IMR-90 (cell line): ENCODE measurements at regions not wholly inside any gene's neighbourhood (a gene's known extent, or its start where the extent isn't known, plus 50 kb on each side); places are given as distances from the start of the nearest gene placed in this dataset.

Source experiments
- ATAC-seq: fragments of 200-7000 bp; cut with Tn5 transposase; 2 replicates; pipeline ENCODE4 v1.9.1; 2020; ENCODE audit warnings: low read depth, mild to moderate bottlenecking, moderate library complexity
- BruUV-seq: library from RNA; stranded (reverse); fragments of 400-500 nt; replicated peaks from 2 replicates; lab custom pipeline; 2021; lab: Mats Ljungman, UMichigan
- CTCF ChIA-PET: fragments of 300-600 bp; formaldehyde crosslinking; extraction: SDS; loops from one replicate; lab custom pipeline; 2021; ENCODE audit warnings: antibody characterized with exemption; lab: Yijun Ruan, JAX
- POLR2A ChIA-PET: fragments of 300-600 bp; sonication (Branson Sonifier 250); formaldehyde crosslinking; loops from one replicate; lab custom pipeline; 2022; ENCODE audit warnings: antibody characterized with exemption; ENCODE audit not compliant: unreplicated experiment; lab: Charles Lee
- DNase-seq: peaks from one replicate; pipeline ENCODE4 v3.0.0; 2013
- H2AFZ ChIP-seq: replicated peaks from 2 replicates; pipeline ENCODE3; 2013; ENCODE audit warnings: low read length, mild to moderate bottlenecking; ENCODE audit not compliant: poor library complexity
- H2AK5ac ChIP-seq: 2 replicates; pipeline ENCODE4 v1.6.1; 2013; ENCODE audit warnings: low read depth, low read length, inconsistent platforms
- H2AK9ac ChIP-seq: replicated peaks from 2 replicates; pipeline ENCODE3; 2013; ENCODE audit warnings: mild to moderate bottlenecking, low read depth, low read length, moderate library complexity; ENCODE audit not compliant: poor library complexity
- H2BK120ac ChIP-seq: 2 replicates; pipeline ENCODE4 v1.6.1; 2013; ENCODE audit warnings: low read depth, low read length, inconsistent platforms
- H2BK15ac ChIP-seq: 3 replicates; pipeline ENCODE4 v1.6.1; 2013; ENCODE audit warnings: low read depth, low read length, inconsistent platforms
- H2BK20ac ChIP-seq: 2 replicates; pipeline ENCODE4 v1.6.1; 2013; ENCODE audit warnings: low read depth, mild to moderate bottlenecking, inconsistent platforms, low read length, moderate library complexity
- H2BK5ac ChIP-seq: 2 replicates; pipeline ENCODE4 v1.6.1; 2013; ENCODE audit warnings: mild to moderate bottlenecking, low read depth, low read length, inconsistent platforms; ENCODE audit not compliant: poor library complexity, severe bottlenecking
- H3K14ac ChIP-seq: replicated peaks from 2 replicates; pipeline ENCODE4 v1.6.1; 2013; ENCODE audit warnings: low read depth, low read length, inconsistent platforms
- H3K18ac ChIP-seq: 2 replicates; pipeline ENCODE4 v1.6.1; 2013; ENCODE audit warnings: low read depth, low read length, control low read depth
- H3K23ac ChIP-seq: 2 replicates; pipeline ENCODE4 v1.6.1; 2013; ENCODE audit warnings: low read depth, low read length, inconsistent platforms
- H3K27ac ChIP-seq: 2 replicates; pipeline ENCODE4 v1.5.1; 2013; ENCODE audit warnings: mild to moderate bottlenecking, control low read depth, low read length; ENCODE audit not compliant: insufficient read depth
- H3K27me3 ChIP-seq: 2 replicates; pipeline ENCODE4 v1.6.1; 2013; ENCODE audit warnings: low read length; ENCODE audit not compliant: control insufficient read depth, insufficient read depth
- H3K36me3 ChIP-seq: 2 replicates; pipeline ENCODE4 v1.6.1; 2013; ENCODE audit warnings: low read length, mixed read lengths; ENCODE audit not compliant: control insufficient read depth, insufficient read depth
- H3K4ac ChIP-seq: 2 replicates; pipeline ENCODE4 v1.6.1; 2013; ENCODE audit warnings: low read depth, low read length, inconsistent platforms
- H3K4me1 ChIP-seq: 2 replicates; pipeline ENCODE4 v1.6.1; 2013; ENCODE audit warnings: low read length, mixed read lengths; ENCODE audit not compliant: control insufficient read depth, insufficient read depth
- H3K4me2 ChIP-seq: 2 replicates; pipeline ENCODE4 v1.6.1; 2013; ENCODE audit warnings: low read depth, mild to moderate bottlenecking, control low read depth, low read length, moderate library complexity
- H3K4me3 ChIP-seq: 2 replicates; pipeline ENCODE4 v1.5.1; 2013; ENCODE audit warnings: low read depth, mild to moderate bottlenecking, control low read depth, low read length, moderate library complexity; ENCODE audit not compliant: insufficient read depth
- H3K56ac ChIP-seq: 2 replicates; pipeline ENCODE4 v1.6.1; 2013; ENCODE audit warnings: low read length, inconsistent platforms; ENCODE audit not compliant: insufficient read depth; ENCODE audit errors: extremely low read depth
- H3K79me1 ChIP-seq, 2 experiments: 2 replicates each; pipeline ENCODE4 v1.6.1; 2013; ENCODE audit warnings: low read length in 2 of 2, inconsistent platforms in 1 of 2, low read depth in 1 of 2
- H3K9ac ChIP-seq: 2 replicates; pipeline ENCODE4 v1.6.1; 2013; ENCODE audit warnings: low read depth, low read length, control low read depth
- H3K9me1 ChIP-seq: 2 replicates; pipeline ENCODE4 v1.6.1; 2013; ENCODE audit warnings: low read length, inconsistent platforms; ENCODE audit not compliant: insufficient read depth
- H3K9me3 ChIP-seq: 2 replicates; pipeline ENCODE4 v1.6.1; 2013; ENCODE audit warnings: low read length; ENCODE audit not compliant: control insufficient read depth, insufficient read depth
- H4K20me1 ChIP-seq: 2 replicates; pipeline ENCODE4 v1.6.1; 2013; ENCODE audit warnings: low read length, inconsistent platforms; ENCODE audit not compliant: insufficient read depth
- H4K5ac ChIP-seq: 2 replicates; pipeline ENCODE4 v1.6.1; 2013; ENCODE audit warnings: mild to moderate bottlenecking, low read depth, low read length, control low read depth
- H4K8ac ChIP-seq, 2 experiments: 2 replicates each; pipeline ENCODE4 v1.6.1; 2013; ENCODE audit warnings: low read depth in 2 of 2, low read length in 2 of 2, control low read depth in 1 of 2, inconsistent platforms in 1 of 2
- H4K91ac ChIP-seq: 2 replicates; pipeline ENCODE4 v1.6.1; 2013; ENCODE audit warnings: low read depth, low read length, inconsistent platforms; ENCODE audit not compliant: insufficient read depth
- BHLHE40 ChIP-seq: fragments of 150-350 bp; IDR thresholded peaks from 2 replicates; pipeline ENCODE4 v1.6.1; 2016; ENCODE audit warnings: mild to moderate bottlenecking, low read depth, low read length
- CEBPB ChIP-seq: IDR thresholded peaks from 2 replicates; pipeline ENCODE4 v1.6.1; 2012; ENCODE audit warnings: low read depth, low read length, improper control_type of control experiment
- CHD1 ChIP-seq: IDR thresholded peaks from 2 replicates; pipeline ENCODE4 v1.6.1; 2012; ENCODE audit warnings: low read depth, low read length, improper control_type of control experiment
- FOS ChIP-seq: fragments of 150-350 bp; IDR thresholded peaks from 2 replicates; pipeline ENCODE4 v1.6.1; 2016; ENCODE audit warnings: low read depth, low read length
- MAFK ChIP-seq: IDR thresholded peaks from 2 replicates; pipeline ENCODE4 v1.6.1; 2012; ENCODE audit warnings: low read depth, low read length, improper control_type of control experiment
- MAZ ChIP-seq: IDR thresholded peaks from 2 replicates; pipeline ENCODE4 v1.6.1; 2012; ENCODE audit warnings: low read depth, mild to moderate bottlenecking, low read length, improper control_type of control experiment, moderate library complexity, borderline replicate concordance
- MXI1 ChIP-seq: IDR thresholded peaks from 2 replicates; pipeline ENCODE4 v1.6.1; 2012; ENCODE audit warnings: low read depth, mild to moderate bottlenecking, low read length, moderate library complexity, borderline replicate concordance
- NFE2L2 ChIP-seq: fragments of 150-350 bp; IDR thresholded peaks from 2 replicates; pipeline ENCODE4 v1.6.1; 2016; ENCODE audit warnings: low read depth, mild to moderate bottlenecking, low read length
- POLR2A ChIP-seq: IDR thresholded peaks from 2 replicates; pipeline ENCODE4 v1.6.1; 2012; ENCODE audit warnings: mild to moderate bottlenecking, low read depth, low read length
- RAD21 ChIP-seq: IDR thresholded peaks from 2 replicates; pipeline ENCODE4 v1.6.1; 2012; ENCODE audit warnings: low read length, improper control_type of control experiment
- RCOR1 ChIP-seq: IDR thresholded peaks from 2 replicates; pipeline ENCODE4 v1.6.1; 2012; ENCODE audit warnings: mild to moderate bottlenecking, low read length, improper control_type of control experiment; ENCODE audit not compliant: insufficient replicate concordance
- RFX5 ChIP-seq: IDR thresholded peaks from 2 replicates; pipeline ENCODE4 v1.8.0; 2012; ENCODE audit warnings: low read depth, mild to moderate bottlenecking, low read length, moderate library complexity
- WGBS, 2 experiments: methylation state at CpG; one replicate each; pipeline versions ENCODE4 v1.1.5 to v1.1.7; 2013; ENCODE audit warnings: missing lambda C conversion rate in 2 of 2; ENCODE audit not compliant: insufficient read length in 1 of 2; ENCODE audit errors: extremely low coverage in 2 of 2; 5-methylcytosine and 5-hydroxymethylcytosine counted together
- dilution Hi-C: fragments of 300-500 bp; cut with HindIII; formaldehyde crosslinking; loops from one replicate; pipeline ENCODE4 v1.14.3; 2018; ENCODE audit warnings: low sequenced_read_pairs; ENCODE audit not compliant: unreplicated experiment
- in situ Hi-C: fragments of 300-500 bp; cut with MboI; formaldehyde crosslinking; loops from 3 replicates; pipeline ENCODE4 v1.14.3; 2019; ENCODE audit warnings: low sequenced_read_pairs, inconsistent platforms, mixed read lengths
- intact Hi-C: fragments of 100-400 bp; cut with micrococcal nuclease; formaldehyde crosslinking; loops from 2 replicates; pipeline ENCODE4 v1.10.0; 2022
- TF ChIP-seq, protein P1 (sequence below): fragments of 150-350 bp; IDR thresholded peaks from 2 replicates; pipeline ENCODE4 v1.6.1; 2016; ENCODE audit warnings: low read depth, mild to moderate bottlenecking, low read length, moderate library complexity, borderline replicate concordance
- TF ChIP-seq, protein P2 (sequence below): conservative IDR thresholded peaks from 2 replicates; pipeline ENCODE4 v1.5.1; 2012; ENCODE audit warnings: mild to moderate bottlenecking, low read depth, low read length, improper control_type of control experiment

DNA sequence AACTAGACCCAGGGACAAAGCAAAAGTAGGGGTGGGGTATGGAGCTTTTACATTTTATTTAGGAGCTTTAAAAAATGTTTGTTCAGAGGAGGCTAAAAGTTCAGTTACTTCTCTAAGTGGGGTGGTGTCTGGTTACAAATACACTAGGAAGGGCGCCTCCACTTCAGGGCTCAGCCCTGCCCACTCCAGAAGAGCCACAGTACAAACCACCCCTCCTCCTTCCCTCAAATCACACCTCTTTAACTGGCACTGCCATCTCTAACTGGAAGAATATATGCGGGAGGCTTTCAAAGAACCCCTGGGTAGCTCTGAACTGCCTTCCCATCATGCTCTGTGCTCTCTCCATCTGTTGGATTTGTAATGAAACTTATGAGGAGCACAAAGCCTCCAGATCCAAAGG lies 98.8 kb upstream of the NFIB start:
- no peaks in the 10 kb centered on the region for H3K79me1 ChIP-seq
- H3K4ac ChIP-seq = no peak overlapping the region
- no peaks in the 10 kb centered on the region for H3K9me1 ChIP-seq
- H4K91ac ChIP-seq = no peak overlapping the region
- no peak overlapping the region for H4K8ac ChIP-seq
- no peak overlapping the region for H3K9ac ChIP-seq
- no CpG with 5 or more reads among the region's 2 CpGs for WGBS, 2 experiments
- H3K4me1 ChIP-seq = peaks cover 4% of the 10 kb centered on the region
- H2AK9ac ChIP-seq = no peak overlapping the region
- peaks cover 12% of the 10 kb centered on the region for H3K9me3 ChIP-seq
- intact Hi-C loops (loop anchor here (10.0 kb wide), 1 partner anchor 158 kb away; no protein-coding TSS in a partner anchor), in situ Hi-C loops (no loop called here), dilution Hi-C loops (no loop called here)
- H2AFZ ChIP-seq = no peak overlapping the region
- H3K4me2 ChIP-seq = no peak overlapping the region
- peaks cover 45% of the 10 kb centered on the region for H3K27me3 ChIP-seq
- H4K20me1 ChIP-seq = peaks cover 8% of the 10 kb centered on the region; the same call in 1 of the 2 replicates
- H2BK20ac ChIP-seq = no peak overlapping the region
- H3K4me3 ChIP-seq = no peak overlapping the region
- no peak for DNase-seq
- H2BK120ac ChIP-seq = no peak overlapping the region
- no peak overlapping the region for H2BK15ac ChIP-seq
- no peak overlapping the region for H4K5ac ChIP-seq
- ChIA-PET POLR2A (no interaction called here), CTCF (interaction anchor here (0.6 kb wide), 1 partner anchor 12 kb away, joined by 3 read pairs; no protein-coding TSS in a partner anchor)
- no peak overlapping the region for H3K56ac ChIP-seq
- BruUV-seq = no TSS peak
- TF ChIP-seq MAZ (no peak), CHD1 (no peak), RCOR1 (no peak), RFX5 (no peak), MXI1 (no peak), BHLHE40 (no peak), POLR2A (no peak), FOS (no peak), CEBPB (no peak), NFE2L2 (no peak), MAFK (no peak), RAD21 (no peak)
- TF ChIP-seq, protein P1, sequence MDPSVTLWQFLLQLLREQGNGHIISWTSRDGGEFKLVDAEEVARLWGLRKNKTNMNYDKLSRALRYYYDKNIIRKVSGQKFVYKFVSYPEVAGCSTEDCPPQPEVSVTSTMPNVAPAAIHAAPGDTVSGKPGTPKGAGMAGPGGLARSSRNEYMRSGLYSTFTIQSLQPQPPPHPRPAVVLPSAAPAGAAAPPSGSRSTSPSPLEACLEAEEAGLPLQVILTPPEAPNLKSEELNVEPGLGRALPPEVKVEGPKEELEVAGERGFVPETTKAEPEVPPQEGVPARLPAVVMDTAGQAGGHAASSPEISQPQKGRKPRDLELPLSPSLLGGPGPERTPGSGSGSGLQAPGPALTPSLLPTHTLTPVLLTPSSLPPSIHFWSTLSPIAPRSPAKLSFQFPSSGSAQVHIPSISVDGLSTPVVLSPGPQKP = no peak
- TF ChIP-seq, protein P2, sequence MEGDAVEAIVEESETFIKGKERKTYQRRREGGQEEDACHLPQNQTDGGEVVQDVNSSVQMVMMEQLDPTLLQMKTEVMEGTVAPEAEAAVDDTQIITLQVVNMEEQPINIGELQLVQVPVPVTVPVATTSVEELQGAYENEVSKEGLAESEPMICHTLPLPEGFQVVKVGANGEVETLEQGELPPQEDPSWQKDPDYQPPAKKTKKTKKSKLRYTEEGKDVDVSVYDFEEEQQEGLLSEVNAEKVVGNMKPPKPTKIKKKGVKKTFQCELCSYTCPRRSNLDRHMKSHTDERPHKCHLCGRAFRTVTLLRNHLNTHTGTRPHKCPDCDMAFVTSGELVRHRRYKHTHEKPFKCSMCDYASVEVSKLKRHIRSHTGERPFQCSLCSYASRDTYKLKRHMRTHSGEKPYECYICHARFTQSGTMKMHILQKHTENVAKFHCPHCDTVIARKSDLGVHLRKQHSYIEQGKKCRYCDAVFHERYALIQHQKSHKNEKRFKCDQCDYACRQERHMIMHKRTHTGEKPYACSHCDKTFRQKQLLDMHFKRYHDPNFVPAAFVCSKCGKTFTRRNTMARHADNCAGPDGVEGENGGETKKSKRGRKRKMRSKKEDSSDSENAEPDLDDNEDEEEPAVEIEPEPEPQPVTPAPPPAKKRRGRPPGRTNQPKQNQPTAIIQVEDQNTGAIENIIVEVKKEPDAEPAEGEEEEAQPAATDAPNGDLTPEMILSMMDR = no peak
- no peak overlapping the region for H3K18ac ChIP-seq
- H2AK5ac ChIP-seq = no peak overlapping the region
- H2BK5ac ChIP-seq = no peak overlapping the region
- H3K23ac ChIP-seq = no peak overlapping the region
- ATAC-seq = no peak
- H3K14ac ChIP-seq = no peak overlapping the region
- H3K36me3 ChIP-seq = no peaks in the 10 kb centered on the region
- H3K27ac ChIP-seq = no peak overlapping the region
